ENCODE measurements at regions not wholly inside any gene's neighbourhood (a gene's known extent, or its start where the extent isn't known, plus 50 kb on each side); places are given as distances from the start of the nearest gene placed in this dataset.
"Not testable (repeated sequence)": the region's sequence is repeated elsewhere in the genome, so short reads cannot be mapped to it uniquely, and the experiment has no call there.

- FAIRE-seq (no peak), DNase-seq (ENCODE audit: insufficient read length, low spot score) (no peak)
Measured at GRCh38 chr15:36024031-36024688, 478.2 kb upstream of the DPH6 start.

- no peak for FAIRE-seq
- no peak for DNase-seq (ENCODE audit: insufficient read length, low spot score)
Measured at GRCh38 chr15:36026627-36027283, 480.8 kb upstream of the DPH6 start.

- no peak for FAIRE-seq
- DNase-seq (ENCODE audit: insufficient read length, low spot score) = no peak
Measured at GRCh38 chr15:36029606-36030210, 483.7 kb upstream of the DPH6 start.

- DNase-seq (ENCODE audit: insufficient read length, low spot score) (no peak), FAIRE-seq (no peak)
Measured at GRCh38 chr15:36039996-36040572, 494.1 kb upstream of the DPH6 start.

GRCh38 chr15:36047018-36047716 lies 501.2 kb upstream of the DPH6 start:
- FAIRE-seq; DNase-seq (ENCODE audit: insufficient read length, low spot score): not testable (repeated sequence)

GRCh38 chr15:36050899-36051298 lies 504.9 kb upstream of the DPH6 start:
- DNase-seq (ENCODE audit: insufficient read length, low spot score) = no peak
- FAIRE-seq = no peak

- not testable (repeated sequence) for DNase-seq (ENCODE audit: insufficient read length, low spot score); FAIRE-seq
Measured at GRCh38 chr15:36052641-36053040, 506.7 kb upstream of the DPH6 start.

GRCh38 chr15:36053746-36054145 lies 507.8 kb upstream of the DPH6 start:
- FAIRE-seq = no peak
- DNase-seq (ENCODE audit: insufficient read length, low spot score) = no peak

GRCh38 chr15:36059596-36059995 lies 513.6 kb upstream of the DPH6 start:
- no peak for DNase-seq (ENCODE audit: insufficient read length, low spot score)
- no peak for FAIRE-seq

- FAIRE-seq = no peak
- DNase-seq (ENCODE audit: insufficient read length, low spot score) = no peak
Measured at GRCh38 chr15:36062357-36062756, 516.4 kb upstream of the DPH6 start.

- FAIRE-seq = no peak
Measured at GRCh38 chr15:36066757-36067156, 512.7 kb upstream of the CDIN1 start.

GRCh38 chr15:36067483-36068274 lies 511.7 kb upstream of the CDIN1 start:
- FAIRE-seq (no peak), DNase-seq (ENCODE audit: insufficient read length, low spot score) (no peak)

More at GRCh38 chr15:36066757-36067156, 512.7 kb upstream of the CDIN1 start:
- no peak for DNase-seq (ENCODE audit: insufficient read length, low spot score)

GRCh38 chr15:36075333-36075732 lies 504.1 kb upstream of the CDIN1 start:
- DNase-seq (ENCODE audit: insufficient read length, low spot score) (no peak), FAIRE-seq (no peak)

GRCh38 chr15:36079021-36079420 lies 500.4 kb upstream of the CDIN1 start:
- DNase-seq (ENCODE audit: insufficient read length, low spot score) (no peak), FAIRE-seq (no peak)

GRCh38 chr15:36080759-36081158 lies 498.7 kb upstream of the CDIN1 start:
- no peak for FAIRE-seq
- no peak for DNase-seq (ENCODE audit: insufficient read length, low spot score)

- FAIRE-seq (no peak), DNase-seq (ENCODE audit: insufficient read length, low spot score) (no peak)
Measured at GRCh38 chr15:36090286-36090946, 489.0 kb upstream of the CDIN1 start.

- FAIRE-seq = no peak
- no peak for DNase-seq (ENCODE audit: insufficient read length, low spot score)
Measured at GRCh38 chr15:36106640-36107335, 472.6 kb upstream of the CDIN1 start.

- DNase-seq (ENCODE audit: insufficient read length, low spot score) (no peak), FAIRE-seq (no peak)
Measured at GRCh38 chr15:36108541-36108940, 470.9 kb upstream of the CDIN1 start.

Measured in GM19239 (cell line).